ENCODE measurements at regions not wholly inside any gene's neighbourhood (a gene's known extent, or its start where the extent isn't known, plus 50 kb on each side); places are given as distances from the start of the nearest gene placed in this dataset.
A peak's percentile ranks its signal among the peaks of the same experiment; 100 is the strongest.

- H3K36me3 ChIP-seq (replicated peaks; ENCODE audit: low read depth, low read length): no peaks in the 10 kb centered on the region
- H3K27me3 ChIP-seq (ENCODE audit: low read depth, low read length): no peaks in the 10 kb centered on the region
- no peak overlapping the region for H3K9ac ChIP-seq (ENCODE audit: low read length)
- H3K79me2 ChIP-seq (ENCODE audit: low read length): no peaks in the 10 kb centered on the region
- no peak overlapping the region for H3K27ac ChIP-seq (ENCODE audit: low read length)
- H2AFZ ChIP-seq (ENCODE audit: low read depth, low read length): 0 out of 2 replicates have a peak overlapping the region, but pooled peaks have one; percentile 54
- no peak overlapping the region for H3K4me3 ChIP-seq (ENCODE audit: low read length)
- TF ChIP-seq EZH2phosphoT487 (IDR thresholded peaks at IDR 0.05; ENCODE audit: low read depth) (no peak), CTCF (IDR thresholded peaks at IDR 0.05; ENCODE audit: low read depth, low read length) (no peak)
- no peaks in the 10 kb centered on the region for H4K20me1 ChIP-seq (ENCODE audit: insufficient read depth, low read length)
- H3K4me1 ChIP-seq (ENCODE audit: low read length): no peaks in the 10 kb centered on the region
- H3K9me3 ChIP-seq (ENCODE audit: insufficient read depth, low read length): no peaks in the 10 kb centered on the region
- no peak overlapping the region for H3K4me2 ChIP-seq (ENCODE audit: low read length)
Measured at GRCh38 chr2:225254363-225254762, 145.1 kb upstream of the NYAP2 start.

GRCh38 chr2:225244933-225245332, 154.6 kb upstream of the NYAP2 start:
- no peak overlapping the region for H3K9ac ChIP-seq (ENCODE audit: low read length)
- H3K36me3 ChIP-seq (replicated peaks; ENCODE audit: low read depth, low read length): no peaks in the 10 kb centered on the region
- no peak overlapping the region for H3K27ac ChIP-seq (ENCODE audit: low read length)
- no peaks in the 10 kb centered on the region for H3K79me2 ChIP-seq (ENCODE audit: low read length)
- no peaks in the 10 kb centered on the region for H3K27me3 ChIP-seq (ENCODE audit: low read depth, low read length)
- H3K4me1 ChIP-seq (ENCODE audit: low read length): peaks cover 3% of the 10 kb centered on the region; the same call in 1 of the 2 replicates
- H3K4me3 ChIP-seq (ENCODE audit: low read length): no peak overlapping the region
- no peaks in the 10 kb centered on the region for H3K9me3 ChIP-seq (ENCODE audit: insufficient read depth, low read length)
- H4K20me1 ChIP-seq (ENCODE audit: insufficient read depth, low read length): no peaks in the 10 kb centered on the region
- H3K4me2 ChIP-seq (ENCODE audit: low read length): no peak overlapping the region
- no peak overlapping the region for H2AFZ ChIP-seq (ENCODE audit: low read depth, low read length)
- TF ChIP-seq EZH2phosphoT487 (IDR thresholded peaks at IDR 0.05; ENCODE audit: low read depth) (no peak), CTCF (IDR thresholded peaks at IDR 0.05; ENCODE audit: low read depth, low read length) (no peak)

GRCh38 chr2:225236769-225237323, 162.7 kb upstream of the NYAP2 start:
- no peaks in the 10 kb centered on the region for H3K36me3 ChIP-seq (replicated peaks; ENCODE audit: low read depth, low read length)
- no peaks in the 10 kb centered on the region for H3K9me3 ChIP-seq (ENCODE audit: insufficient read depth, low read length)
- H3K9ac ChIP-seq (ENCODE audit: low read length): no peak overlapping the region
- no peak overlapping the region for H3K4me3 ChIP-seq (ENCODE audit: low read length)
- H3K4me1 ChIP-seq (ENCODE audit: low read length): peaks cover 30% of the 10 kb centered on the region
- H3K27me3 ChIP-seq (ENCODE audit: low read depth, low read length): no peaks in the 10 kb centered on the region
- H4K20me1 ChIP-seq (ENCODE audit: insufficient read depth, low read length): no peaks in the 10 kb centered on the region
- no peaks in the 10 kb centered on the region for H3K79me2 ChIP-seq (ENCODE audit: low read length)
- no peak overlapping the region for H2AFZ ChIP-seq (ENCODE audit: low read depth, low read length)
- no peak overlapping the region; the same call in 1 of the 2 replicates for H3K27ac ChIP-seq (ENCODE audit: low read length)
- peak overlapping the region; percentile 14; the same call in 1 of the 2 replicates for H3K4me2 ChIP-seq (ENCODE audit: low read length)
- TF ChIP-seq EZH2phosphoT487 (IDR thresholded peaks at IDR 0.05; ENCODE audit: low read depth) (no peak), CTCF (IDR thresholded peaks at IDR 0.05; ENCODE audit: low read depth, low read length) (no peak)

GRCh38 chr2:225233234-225233633, 166.3 kb upstream of the NYAP2 start:
- TF ChIP-seq CTCF (IDR thresholded peaks at IDR 0.05; ENCODE audit: low read depth, low read length): no peak
- TF ChIP-seq EZH2phosphoT487 (IDR thresholded peaks at IDR 0.05; ENCODE audit: low read depth): no peak
- Histone ChIP-seq H3K9ac (ENCODE audit: low read length) (no peak overlapping the region), H3K27ac (ENCODE audit: low read length) (no peak overlapping the region), H3K4me1 (ENCODE audit: low read length) (peaks cover 30% of the 10 kb centered on the region), H3K79me2 (ENCODE audit: low read length) (no peaks in the 10 kb centered on the region), H3K9me3 (ENCODE audit: insufficient read depth, low read length) (no peaks in the 10 kb centered on the region), H2AFZ (ENCODE audit: low read depth, low read length) (no peak overlapping the region), H3K27me3 (ENCODE audit: low read depth, low read length) (no peaks in the 10 kb centered on the region), H3K4me2 (ENCODE audit: low read length) (no peak overlapping the region), H4K20me1 (ENCODE audit: insufficient read depth, low read length) (no peaks in the 10 kb centered on the region), H3K36me3 (replicated peaks; ENCODE audit: low read depth, low read length) (no peaks in the 10 kb centered on the region), H3K4me3 (ENCODE audit: low read length) (no peak overlapping the region)

All from OCI-LY3 (cell line).